OCI-LY3 (cell line): ENCODE measurements at regions not wholly inside any gene's neighbourhood (a gene's known extent, or its start where the extent isn't known, plus 50 kb on each side); places are given as distances from the start of the nearest gene placed in this dataset.

Source experiments
- H2AFZ ChIP-seq: fragments of 200-600, 300-600 bp; shearing (Covaris generic); 2 replicates; pipeline ENCODE4 v1.6.0; 2014; ENCODE audit warnings: antibody characterized with exemption, low read depth, low read length
- H3K27ac ChIP-seq: fragments of 200-600, 300-600 bp; sonication (generic); 2 replicates; pipeline ENCODE4 v1.5.1; 2014; ENCODE audit warnings: mild to moderate bottlenecking, low read length, moderate library complexity, mixed read lengths
- H3K27me3 ChIP-seq: fragments of 200-600, 300-600 bp; sonication (generic); 2 replicates; pipeline ENCODE4 v1.6.1; 2014; ENCODE audit warnings: low read depth, low read length, mixed read lengths
- H3K36me3 ChIP-seq: fragments of 200-600, 300-600 bp; sonication (generic); replicated peaks from 2 replicates; pipeline ENCODE3; 2014; ENCODE audit warnings: low read depth, low read length, mixed read lengths
- H3K4me1 ChIP-seq: fragments of 300-600, 200-600 bp; sonication (generic); 2 replicates; pipeline ENCODE4 v1.6.1; 2014; ENCODE audit warnings: low read length, mixed read lengths
- H3K4me2 ChIP-seq: fragments of 200-600, 300-600 bp; sonication (generic); 2 replicates; pipeline ENCODE4 v1.6.1; 2014; ENCODE audit warnings: low read length, mixed read lengths
- H3K4me3 ChIP-seq: fragments of 300-600, 200-600 bp; sonication (generic); 2 replicates; pipeline ENCODE4 v1.5.1; 2014; ENCODE audit warnings: antibody characterized with exemption, mild to moderate bottlenecking, low read length, moderate library complexity
- H3K79me2 ChIP-seq: fragments of 300-600, 200-600 bp; shearing (Covaris generic); 2 replicates; pipeline ENCODE4 v1.6.1; 2014; ENCODE audit warnings: mild to moderate bottlenecking, low read length, mixed read lengths
- H3K9ac ChIP-seq: fragments of 300-600, 200-600 bp; shearing (Covaris generic); 2 replicates; pipeline ENCODE4 v1.6.0; 2014; ENCODE audit warnings: mild to moderate bottlenecking, low read length, moderate library complexity
- H3K9me3 ChIP-seq: fragments of 200-600, 300-600 bp; shearing (Covaris generic); 2 replicates; pipeline ENCODE4 v1.6.1; 2014; ENCODE audit warnings: low read length, mixed read lengths; ENCODE audit not compliant: insufficient read depth
- H4K20me1 ChIP-seq: fragments of 200-600, 300-600 bp; sonication (generic); 2 replicates; pipeline ENCODE4 v1.6.1; 2016; ENCODE audit warnings: low read length, mixed read lengths; ENCODE audit not compliant: insufficient read depth
- EZH2phosphoT487 ChIP-seq: fragments of 200-600 bp; shearing (Covaris generic); IDR thresholded peaks from 2 replicates; pipeline ENCODE4 v1.6.1; 2018; ENCODE audit warnings: antibody characterized with exemption, mixed run types, low read depth
- TF ChIP-seq, protein P1 (sequence below): fragments of 200-600, 300-600 bp; sonication (generic); IDR thresholded peaks from 2 replicates; pipeline ENCODE4 v1.5.1; 2014; ENCODE audit warnings: antibody characterized with exemption, low read length, low read depth

GRCh38 chr7:28328146-28328545 is 84.2 kb upstream of the CREB5 start:
- peaks cover 49% of the 10 kb centered on the region for H3K4me1 ChIP-seq
- no peak for TF ChIP-seq EZH2phosphoT487
- TF ChIP-seq, protein P1, sequence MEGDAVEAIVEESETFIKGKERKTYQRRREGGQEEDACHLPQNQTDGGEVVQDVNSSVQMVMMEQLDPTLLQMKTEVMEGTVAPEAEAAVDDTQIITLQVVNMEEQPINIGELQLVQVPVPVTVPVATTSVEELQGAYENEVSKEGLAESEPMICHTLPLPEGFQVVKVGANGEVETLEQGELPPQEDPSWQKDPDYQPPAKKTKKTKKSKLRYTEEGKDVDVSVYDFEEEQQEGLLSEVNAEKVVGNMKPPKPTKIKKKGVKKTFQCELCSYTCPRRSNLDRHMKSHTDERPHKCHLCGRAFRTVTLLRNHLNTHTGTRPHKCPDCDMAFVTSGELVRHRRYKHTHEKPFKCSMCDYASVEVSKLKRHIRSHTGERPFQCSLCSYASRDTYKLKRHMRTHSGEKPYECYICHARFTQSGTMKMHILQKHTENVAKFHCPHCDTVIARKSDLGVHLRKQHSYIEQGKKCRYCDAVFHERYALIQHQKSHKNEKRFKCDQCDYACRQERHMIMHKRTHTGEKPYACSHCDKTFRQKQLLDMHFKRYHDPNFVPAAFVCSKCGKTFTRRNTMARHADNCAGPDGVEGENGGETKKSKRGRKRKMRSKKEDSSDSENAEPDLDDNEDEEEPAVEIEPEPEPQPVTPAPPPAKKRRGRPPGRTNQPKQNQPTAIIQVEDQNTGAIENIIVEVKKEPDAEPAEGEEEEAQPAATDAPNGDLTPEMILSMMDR, result no peak
- H3K27ac ChIP-seq, result peak overlapping the region; percentile 28; the same call in 1 of the 2 replicates
- no peaks in the 10 kb centered on the region for H3K79me2 ChIP-seq
- no peak overlapping the region for H3K4me2 ChIP-seq
- H3K4me3 ChIP-seq, result no peak overlapping the region
- no peaks in the 10 kb centered on the region for H4K20me1 ChIP-seq
- H3K36me3 ChIP-seq, result no peaks in the 10 kb centered on the region
- no peak overlapping the region for H3K9ac ChIP-seq
- no peaks in the 10 kb centered on the region; the same call in 1 of the 2 replicates for H3K27me3 ChIP-seq
- H3K9me3 ChIP-seq, result no peaks in the 10 kb centered on the region
- H2AFZ ChIP-seq, result no peak overlapping the region

GRCh38 chr7:28328822-28329660 is 83.3 kb upstream of the CREB5 start:
- Histone ChIP-seq H2AFZ (no peak overlapping the region), H3K4me2 (peak overlapping the region; percentile 73), H4K20me1 (no peaks in the 10 kb centered on the region), H3K27me3 (no peaks in the 10 kb centered on the region; the same call in 1 of the 2 replicates), H3K9ac (no peak overlapping the region), H3K4me1 (peaks cover 49% of the 10 kb centered on the region), H3K27ac (peak overlapping the region; percentile 81), H3K4me3 (peak overlapping the region; percentile 36; the same call in 1 of the 2 replicates), H3K36me3 (no peaks in the 10 kb centered on the region), H3K79me2 (no peaks in the 10 kb centered on the region), H3K9me3 (no peaks in the 10 kb centered on the region)
- TF ChIP-seq, protein P1, result no peak
- TF ChIP-seq EZH2phosphoT487, result no peak

- Histone ChIP-seq H3K9me3 (no peaks in the 10 kb centered on the region), H2AFZ (peak overlapping the region; percentile 15; the same call in 1 of the 2 replicates), H3K4me1 (peaks cover 49% of the 10 kb centered on the region), H3K79me2 (no peaks in the 10 kb centered on the region), H3K36me3 (no peaks in the 10 kb centered on the region), H3K4me2 (peak overlapping the region; percentile 73), H3K4me3 (peak overlapping the region; percentile 36), H3K27me3 (no peaks in the 10 kb centered on the region), H3K27ac (peak overlapping the region; percentile 81), H3K9ac (peak overlapping the region; percentile 26), H4K20me1 (no peaks in the 10 kb centered on the region)
- no peak for TF ChIP-seq EZH2phosphoT487
- TF ChIP-seq, protein P1, result no peak
Measured at GRCh38 chr7:28329661-28330363, 82.5 kb upstream of the CREB5 start.

DNA sequence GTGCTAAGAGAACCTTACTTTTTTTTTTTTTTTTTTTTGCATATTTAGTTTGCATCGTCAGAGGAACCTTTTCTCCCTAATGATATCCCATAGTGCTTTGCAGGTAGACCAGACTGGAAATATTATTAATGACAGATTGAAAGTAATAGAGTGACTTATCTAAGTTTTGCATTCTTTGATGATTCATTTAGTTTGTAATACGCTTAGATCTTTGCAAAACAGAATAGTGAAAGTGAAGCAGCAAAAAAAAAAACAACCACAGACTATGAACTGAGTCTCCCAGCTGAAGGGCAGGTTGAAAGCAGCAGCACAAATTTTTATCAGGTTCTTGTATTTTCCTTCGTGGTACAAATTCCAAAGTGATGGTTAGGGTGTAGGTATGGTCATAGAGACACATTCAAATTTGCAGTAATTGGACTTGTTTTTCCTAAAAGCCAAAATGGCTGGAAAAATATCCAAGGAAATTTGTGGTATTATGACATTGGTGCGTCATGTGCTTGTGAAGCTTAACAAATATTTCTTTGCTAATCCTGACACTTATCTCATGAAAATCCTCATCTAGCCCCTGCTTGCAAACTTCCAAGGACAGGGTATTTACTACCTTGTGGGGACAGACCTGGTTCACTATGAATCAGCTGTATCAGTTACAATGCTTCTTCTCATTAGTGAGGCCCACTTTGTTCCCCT is 81.8 kb upstream of the CREB5 start:
- peak overlapping the region; percentile 73 for H3K4me2 ChIP-seq
- peak overlapping the region; percentile 4; the same call in 1 of the 2 replicates for H3K9ac ChIP-seq
- no peaks in the 10 kb centered on the region for H3K9me3 ChIP-seq
- H3K4me1 ChIP-seq, result peaks cover 49% of the 10 kb centered on the region
- H3K4me3 ChIP-seq, result peak overlapping the region; percentile 36
- no peaks in the 10 kb centered on the region for H3K79me2 ChIP-seq
- H2AFZ ChIP-seq, result no peak overlapping the region
- H4K20me1 ChIP-seq, result no peaks in the 10 kb centered on the region
- H3K36me3 ChIP-seq, result no peaks in the 10 kb centered on the region
- TF ChIP-seq EZH2phosphoT487, result no peak
- TF ChIP-seq, protein P1, result no peak
- no peaks in the 10 kb centered on the region for H3K27me3 ChIP-seq
- H3K27ac ChIP-seq, result peak overlapping the region; percentile 81
